ENCODE measurements at regions not wholly inside any gene's neighbourhood (a gene's known extent, or its start where the extent isn't known, plus 50 kb on each side); places are given as distances from the start of the nearest gene placed in this dataset.

- no peak for TF ChIP-seq FOXP2 (optimal IDR thresholded peaks at IDR 0.05; ENCODE audit: borderline replicate concordance, extremely low read depth, extremely low read length, insufficient read depth)
- no peak for TF ChIP-seq SIN3A (IDR thresholded peaks at IDR 0.05; ENCODE audit: borderline replicate concordance, insufficient read depth, low read length)
- no peak for TF ChIP-seq REST (IDR thresholded peaks at IDR 0.05; ENCODE audit: insufficient read depth in 1 of 2, low read depth in 2 of 2, low read length in 2 of 2)
These were observed 171.4 kb downstream of the AASDH start for GRCh38 chr4:56215901-56216300.

- TF ChIP-seq REST (IDR thresholded peaks at IDR 0.05; ENCODE audit: insufficient read depth in 1 of 2, low read depth in 2 of 2, low read length in 2 of 2) (no peak), FOXP2 (optimal IDR thresholded peaks at IDR 0.05; ENCODE audit: borderline replicate concordance, extremely low read depth, extremely low read length, insufficient read depth) (no peak), POLR2AphosphoS5 (IDR thresholded peaks at IDR 0.05; ENCODE audit: low read depth, low read length) (no peak), SIN3A (IDR thresholded peaks at IDR 0.05; ENCODE audit: borderline replicate concordance, insufficient read depth, low read length) (no peak), TAF1 (IDR thresholded peaks at IDR 0.05; ENCODE audit: borderline replicate concordance, insufficient read depth, low read length) (no peak)
These were observed 172.0 kb downstream of the AASDH start for GRCh38 chr4:56215141-56215783.

GRCh38 chr4:56213543-56213942, 173.7 kb downstream of the AASDH start:
- TF ChIP-seq TAF1 (IDR thresholded peaks at IDR 0.05; ENCODE audit: borderline replicate concordance, insufficient read depth, low read length) (no peak), SIN3A (IDR thresholded peaks at IDR 0.05; ENCODE audit: borderline replicate concordance, insufficient read depth, low read length) (no peak), REST (IDR thresholded peaks at IDR 0.05; ENCODE audit: insufficient read depth in 1 of 2, low read depth in 2 of 2, low read length in 2 of 2) (no peak), FOXP2 (optimal IDR thresholded peaks at IDR 0.05; ENCODE audit: borderline replicate concordance, extremely low read depth, extremely low read length, insufficient read depth) (no peak), POLR2AphosphoS5 (IDR thresholded peaks at IDR 0.05; ENCODE audit: low read depth, low read length) (no peak)

- TF ChIP-seq SIN3A (IDR thresholded peaks at IDR 0.05; ENCODE audit: borderline replicate concordance, insufficient read depth, low read length) (no peak), TAF1 (IDR thresholded peaks at IDR 0.05; ENCODE audit: borderline replicate concordance, insufficient read depth, low read length) (no peak), FOXP2 (optimal IDR thresholded peaks at IDR 0.05; ENCODE audit: borderline replicate concordance, extremely low read depth, extremely low read length, insufficient read depth) (no peak), REST (IDR thresholded peaks at IDR 0.05; ENCODE audit: insufficient read depth in 1 of 2, low read depth in 2 of 2, low read length in 2 of 2) (no peak), POLR2AphosphoS5 (IDR thresholded peaks at IDR 0.05; ENCODE audit: low read depth, low read length) (no peak)
These were observed 174.5 kb downstream of the AASDH start for GRCh38 chr4:56212774-56213173.

- TF ChIP-seq REST (IDR thresholded peaks at IDR 0.05; ENCODE audit: insufficient read depth in 1 of 2, low read depth in 2 of 2, low read length in 2 of 2) (no peak), SIN3A (IDR thresholded peaks at IDR 0.05; ENCODE audit: borderline replicate concordance, insufficient read depth, low read length) (no peak), TAF1 (IDR thresholded peaks at IDR 0.05; ENCODE audit: borderline replicate concordance, insufficient read depth, low read length) (no peak), POLR2AphosphoS5 (IDR thresholded peaks at IDR 0.05; ENCODE audit: low read depth, low read length) (no peak), FOXP2 (optimal IDR thresholded peaks at IDR 0.05; ENCODE audit: borderline replicate concordance, extremely low read depth, extremely low read length, insufficient read depth) (no peak)
These were observed 176.1 kb downstream of the AASDH start for GRCh38 chr4:56211202-56211601.
